Spinal cord (tissue), 10 donors: ENCODE measurements at regions not wholly inside any gene's neighbourhood (a gene's known extent, or its start where the extent isn't known, plus 50 kb on each side); places are given as distances from the start of the nearest gene placed in this dataset. TPM values are rescaled to one million over a fixed set of nuclear protein-coding genes. Genes with fewer than 3 reads are reported as not detected.

Experiments used
- DNase-seq, 6 donors: peaks; one replicate each; pipeline versions ENCODE4 v3.0.0 to v3.0.0-alpha.2; 2013 to 2015; ENCODE audit warnings: low spot score in 6 of 6, low read depth in 4 of 6
- H3K27ac ChIP-seq: one replicate; pipeline ENCODE4 v1.5.1; 2013; ENCODE audit warnings: low read depth, low read length, control low read depth
- H3K27me3 ChIP-seq: one replicate; pipeline ENCODE4 v1.6.1; 2013; ENCODE audit warnings: low read length; ENCODE audit not compliant: control insufficient read depth, insufficient read depth
- H3K36me3 ChIP-seq: one replicate; pipeline ENCODE4 v1.6.1; 2013; ENCODE audit warnings: low read length; ENCODE audit not compliant: control insufficient read depth, insufficient read depth
- H3K4me1 ChIP-seq: one replicate; pipeline ENCODE4 v1.6.1; 2013; ENCODE audit warnings: low read length; ENCODE audit not compliant: control insufficient read depth, insufficient read depth
- H3K4me3 ChIP-seq: one replicate; pipeline ENCODE4 v1.5.1; 2013; ENCODE audit warnings: low read depth, low read length, control low read depth
- H3K9me3 ChIP-seq: one replicate; pipeline ENCODE4 v1.6.1; 2013; ENCODE audit warnings: low read length; ENCODE audit not compliant: control insufficient read depth, insufficient read depth
- WGBS: methylation state at CpG from one replicate; pipeline ENCODE4 v1.1.5; 2013; ENCODE audit warnings: missing lambda C conversion rate; ENCODE audit not compliant: insufficient coverage; 5-methylcytosine and 5-hydroxymethylcytosine counted together
- small RNA-seq: library from RNA; depleted of rRNA; stranded (forward); fragments of <200 nt; gene quantifications from one replicate; pipeline ENCODE3, GENCODE V24; 2014; ENCODE audit warnings: low replicate concordance
- donor health status: healthy.

GRCh38 chr12:40622246-40622838 is 69.9 kb upstream of the CNTN1 start:
- no peak overlapping the region for H3K27ac ChIP-seq
- no peak overlapping the region for H3K4me3 ChIP-seq
- peak in 4 of 6 donors; percentile 32 to 84 (median 60) for DNase-seq
- no peaks in the 10 kb centered on the region for H3K9me3 ChIP-seq
- H3K4me1 ChIP-seq: no peaks in the 10 kb centered on the region
- no peaks in the 10 kb centered on the region for H3K27me3 ChIP-seq
- no CpG with 5 or more reads among the region's 3 CpGs for WGBS
- no peaks in the 10 kb centered on the region for H3K36me3 ChIP-seq

GRCh38 chr12:40632171-40632570 is 60.1 kb upstream of the CNTN1 start:
- Histone ChIP-seq H3K27ac (no peak overlapping the region), H3K36me3 (no peaks in the 10 kb centered on the region), H3K27me3 (no peaks in the 10 kb centered on the region), H3K9me3 (no peaks in the 10 kb centered on the region), H3K4me1 (no peaks in the 10 kb centered on the region), H3K4me3 (no peak overlapping the region)
- DNase-seq: peak in 2 of 6 donors; percentile 10 to 73

GRCh38 chr12:40632933-40633332 is 59.3 kb upstream of the CNTN1 start:
- H3K9me3 ChIP-seq: no peaks in the 10 kb centered on the region
- no peaks in the 10 kb centered on the region for H3K27me3 ChIP-seq
- no peaks in the 10 kb centered on the region for H3K36me3 ChIP-seq
- H3K4me3 ChIP-seq: no peak overlapping the region
- H3K27ac ChIP-seq: no peak overlapping the region
- WGBS: no CpG with 5 or more reads among the region's 3 CpGs
- H3K4me1 ChIP-seq: no peaks in the 10 kb centered on the region
- no peak for DNase-seq

- H3K4me1 ChIP-seq: no peaks in the 10 kb centered on the region
- 77% methylated on average over 2 of the region's 3 CpGs for WGBS
- H3K27me3 ChIP-seq: no peaks in the 10 kb centered on the region
- H3K27ac ChIP-seq: no peak overlapping the region
- DNase-seq: peak in 2 of 6 donors; percentile 11 to 16
- H3K36me3 ChIP-seq: no peaks in the 10 kb centered on the region
- no peaks in the 10 kb centered on the region for H3K9me3 ChIP-seq
- no peak overlapping the region for H3K4me3 ChIP-seq
Observed at GRCh38 chr12:40634517-40635131, 57.6 kb upstream of the CNTN1 start.

GRCh38 chr12:40635141-40635731 is 57.0 kb upstream of the CNTN1 start:
- H3K4me3 ChIP-seq: no peak overlapping the region
- peak in 2 of 6 donors; percentile 6 to 67 for DNase-seq
- H3K27ac ChIP-seq: no peak overlapping the region
- no peaks in the 10 kb centered on the region for H3K27me3 ChIP-seq
- no CpG with 5 or more reads among the region's 1 CpG for WGBS
- no peaks in the 10 kb centered on the region for H3K4me1 ChIP-seq
- no peaks in the 10 kb centered on the region for H3K36me3 ChIP-seq
- H3K9me3 ChIP-seq: no peaks in the 10 kb centered on the region

Small RNAs in the stretch of these regions (small RNA-seq; reads per million reads assigned to genes)
- not detected for gene RNU6-713P
